K562 (cell line): ENCODE measurements at regions not wholly inside any gene's neighbourhood (a gene's known extent, or its start where the extent isn't known, plus 50 kb on each side); places are given as distances from the start of the nearest gene placed in this dataset.
A peak's percentile ranks its signal among the peaks of the same experiment; 100 is the strongest.

Source experiments
- BRD9 ChIP-seq: fragments of 450-650 bp; IDR thresholded peaks from 2 replicates; pipeline ENCODE4 v1.6.1; 2018; ENCODE audit warnings: low read depth; ENCODE audit not compliant: partially characterized antibody
- E2F5 ChIP-seq: sonication (generic); formaldehyde crosslinking; IDR thresholded peaks from 2 replicates; pipeline ENCODE4 v1.8.0; 2022; ENCODE audit warnings: mild to moderate bottlenecking, missing genetic modification reagents
- EGR1 ChIP-seq: fragments of 450-650 bp; conservative IDR thresholded peaks from 2 replicates; pipeline ENCODE4 v1.6.1; 2017; ENCODE audit warnings: mild to moderate bottlenecking
- HCFC1 ChIP-seq: IDR thresholded peaks from 2 replicates; pipeline ENCODE4 v1.6.1; 2012; ENCODE audit warnings: low read depth, low read length, improper control_type of control experiment
- HLTF ChIP-seq: fragments of 450-650 bp; IDR thresholded peaks from 2 replicates; pipeline ENCODE4 v1.6.1; 2016
- KDM5B ChIP-seq: fragments of 200-600 bp; sonication (generic); IDR thresholded peaks from 2 replicates; pipeline ENCODE4 v1.6.1; 2012; ENCODE audit warnings: low read depth, mild to moderate bottlenecking, moderate library complexity, low read length, control low read depth, inconsistent platforms; ENCODE audit not compliant: insufficient replicate concordance
- MBD1 ChIP-seq: fragments of 250-450 bp; sonication (Bioruptor Pico); IDR thresholded peaks from 2 replicates; pipeline ENCODE4 v1.8.0; 2022; ENCODE audit warnings: inconsistent platforms
- NFATC3 ChIP-seq: fragments of 450-650 bp; IDR thresholded peaks from 2 replicates; pipeline ENCODE4 v1.6.1; 2017; ENCODE audit warnings: mild to moderate bottlenecking
- PATZ1 ChIP-seq: fragments of 250-450 bp; sonication (Bioruptor Pico); IDR thresholded peaks from 2 replicates; pipeline ENCODE4 v1.5.0; 2020; ENCODE audit warnings: mild to moderate bottlenecking, borderline replicate concordance
- POLR2AphosphoS2 ChIP-seq: IDR thresholded peaks from 2 replicates; pipeline ENCODE4 v1.6.1; 2012; ENCODE audit warnings: low read length, improper control_type of control experiment
- PYGO2 ChIP-seq: fragments of 450-650 bp; IDR thresholded peaks from 2 replicates; pipeline ENCODE4 v1.6.1; 2016; ENCODE audit warnings: mild to moderate bottlenecking, missing genetic modification characterization, moderate library complexity, missing compliant biosample characterization
- TSC22D4 ChIP-seq: fragments of 450-650 bp; IDR thresholded peaks from 2 replicates; pipeline ENCODE4 v1.6.1; 2016; ENCODE audit warnings: missing genetic modification characterization, missing biosample characterization, control low read depth
- ZBTB33 ChIP-seq: sonication (generic); formaldehyde crosslinking; IDR thresholded peaks from 2 replicates; pipeline ENCODE4 v1.8.1; 2023; ENCODE audit warnings: mild to moderate bottlenecking, missing genetic modification reagents
- ZBTB34 ChIP-seq: fragments of 250-450 bp; sonication (Bioruptor Pico); IDR thresholded peaks from 2 replicates; pipeline ENCODE4 v1.8.0; 2021; ENCODE audit warnings: mild to moderate bottlenecking, moderate library complexity
- ZC3H4 ChIP-seq: sonication (generic); formaldehyde crosslinking; IDR thresholded peaks from 2 replicates; pipeline ENCODE4 v1.9.0; 2021; ENCODE audit warnings: missing genetic modification reagents, borderline replicate concordance
- ZKSCAN3 ChIP-seq: fragments of 250-450 bp; sonication (Bioruptor Pico); IDR thresholded peaks from 2 replicates; pipeline ENCODE4 v1.4.0; 2020
- ZNF165 ChIP-seq: fragments of 250-450 bp; sonication (Bioruptor Pico); IDR thresholded peaks from 2 replicates; pipeline ENCODE4 v1.4.0; 2020; ENCODE audit warnings: borderline replicate concordance
- ZNF3 ChIP-seq: fragments of 250-450 bp; sonication (Bioruptor Pico); IDR thresholded peaks from 2 replicates; pipeline ENCODE4 v1.5.0; 2021; ENCODE audit warnings: mild to moderate bottlenecking, moderate library complexity
- ZNF444 ChIP-seq: fragments of 250-450 bp; sonication (Bioruptor Pico); IDR thresholded peaks from 2 replicates; pipeline ENCODE4 v1.4.0; 2020; ENCODE audit warnings: mild to moderate bottlenecking, moderate library complexity
- ZNF764 ChIP-seq: fragments of 250-450 bp; sonication (Bioruptor Pico); IDR thresholded peaks from 2 replicates; pipeline ENCODE4 v1.4.0; 2020; ENCODE audit warnings: low read depth, mild to moderate bottlenecking, moderate library complexity

- TF ChIP-seq MBD1 (CRISPR knock-in tag) (no peak), ZNF165 (0 out of 2 replicates have a peak, but pooled peaks have one; percentile 33), ZKSCAN3 (CRISPR knock-in tag) (no peak), KDM5B (peak; percentile 42), NFATC3 (no peak), PATZ1 (CRISPR knock-in tag) (no peak), HCFC1 (no peak), ZNF3 (no peak), POLR2AphosphoS2 (no peak), EGR1 (no peak), ZBTB33 (CRISPR knock-in tag) (0 out of 2 replicates have a peak, but pooled peaks have one; percentile 2), ZNF444 (CRISPR knock-in tag) (no peak), HLTF (no peak), TSC22D4 (no peak), ZC3H4 (CRISPR knock-in tag) (no peak), ZBTB34 (CRISPR knock-in tag) (no peak), BRD9 (no peak), PYGO2 (tag) (no peak), ZNF764 (CRISPR knock-in tag) (no peak), E2F5 (no peak)
These were observed 196.9 kb upstream of the ZNF184 start (continued) for GRCh38 chr6:27669624-27670301.
